SU-DHL-6 (cell line): ENCODE measurements at regions not wholly inside any gene's neighbourhood (a gene's known extent, or its start where the extent isn't known, plus 50 kb on each side); places are given as distances from the start of the nearest gene placed in this dataset.

Experiments used
- EZH2phosphoT487 ChIP-seq: fragments of 200-600 bp; sonication (generic), shearing (Covaris generic); conservative IDR thresholded peaks from 2 replicates; pipeline ENCODE4 v1.6.1; 2018; ENCODE audit warnings: mild to moderate bottlenecking, antibody characterized with exemption, low read length, moderate library complexity, mixed read lengths
- TF ChIP-seq, protein P1 (sequence below): fragments of 200-600 bp; sonication (generic); IDR thresholded peaks from one replicate; pipeline ENCODE4 v1.5.1; 2017; ENCODE audit warnings: antibody characterized with exemption, mild to moderate bottlenecking, low read length, moderate library complexity; ENCODE audit not compliant: insufficient read depth, poor library complexity, severe bottlenecking

- TF ChIP-seq, protein P1, sequence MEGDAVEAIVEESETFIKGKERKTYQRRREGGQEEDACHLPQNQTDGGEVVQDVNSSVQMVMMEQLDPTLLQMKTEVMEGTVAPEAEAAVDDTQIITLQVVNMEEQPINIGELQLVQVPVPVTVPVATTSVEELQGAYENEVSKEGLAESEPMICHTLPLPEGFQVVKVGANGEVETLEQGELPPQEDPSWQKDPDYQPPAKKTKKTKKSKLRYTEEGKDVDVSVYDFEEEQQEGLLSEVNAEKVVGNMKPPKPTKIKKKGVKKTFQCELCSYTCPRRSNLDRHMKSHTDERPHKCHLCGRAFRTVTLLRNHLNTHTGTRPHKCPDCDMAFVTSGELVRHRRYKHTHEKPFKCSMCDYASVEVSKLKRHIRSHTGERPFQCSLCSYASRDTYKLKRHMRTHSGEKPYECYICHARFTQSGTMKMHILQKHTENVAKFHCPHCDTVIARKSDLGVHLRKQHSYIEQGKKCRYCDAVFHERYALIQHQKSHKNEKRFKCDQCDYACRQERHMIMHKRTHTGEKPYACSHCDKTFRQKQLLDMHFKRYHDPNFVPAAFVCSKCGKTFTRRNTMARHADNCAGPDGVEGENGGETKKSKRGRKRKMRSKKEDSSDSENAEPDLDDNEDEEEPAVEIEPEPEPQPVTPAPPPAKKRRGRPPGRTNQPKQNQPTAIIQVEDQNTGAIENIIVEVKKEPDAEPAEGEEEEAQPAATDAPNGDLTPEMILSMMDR: no peak
- no peak for TF ChIP-seq EZH2phosphoT487
Observed at GRCh38 chr12:85523197-85523596, 243.2 kb downstream of the ALX1 start.
